ENCODE measurements at regions not wholly inside any gene's neighbourhood (a gene's known extent, or its start where the extent isn't known, plus 50 kb on each side); places are given as distances from the start of the nearest gene placed in this dataset.

DNA sequence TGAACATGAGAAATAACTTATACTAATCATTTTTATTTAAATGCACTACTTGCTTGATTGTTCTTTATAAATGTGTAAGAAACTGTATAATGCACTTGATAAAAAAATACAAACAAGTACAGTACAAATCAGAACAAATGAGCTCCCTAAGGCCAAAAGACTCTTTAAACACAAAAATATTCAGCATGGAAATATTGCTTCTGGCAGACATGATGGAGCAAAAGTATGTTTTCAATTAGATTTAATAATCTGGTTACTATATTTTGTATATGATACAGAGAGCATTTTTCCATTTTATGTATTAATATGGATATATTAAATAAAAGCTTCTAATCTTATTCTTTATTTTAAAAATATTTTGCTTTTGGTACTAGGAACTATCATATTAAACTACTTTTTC is 800.2 kb upstream of the LRFN5 start:
- TF ChIP-seq, protein P1, sequence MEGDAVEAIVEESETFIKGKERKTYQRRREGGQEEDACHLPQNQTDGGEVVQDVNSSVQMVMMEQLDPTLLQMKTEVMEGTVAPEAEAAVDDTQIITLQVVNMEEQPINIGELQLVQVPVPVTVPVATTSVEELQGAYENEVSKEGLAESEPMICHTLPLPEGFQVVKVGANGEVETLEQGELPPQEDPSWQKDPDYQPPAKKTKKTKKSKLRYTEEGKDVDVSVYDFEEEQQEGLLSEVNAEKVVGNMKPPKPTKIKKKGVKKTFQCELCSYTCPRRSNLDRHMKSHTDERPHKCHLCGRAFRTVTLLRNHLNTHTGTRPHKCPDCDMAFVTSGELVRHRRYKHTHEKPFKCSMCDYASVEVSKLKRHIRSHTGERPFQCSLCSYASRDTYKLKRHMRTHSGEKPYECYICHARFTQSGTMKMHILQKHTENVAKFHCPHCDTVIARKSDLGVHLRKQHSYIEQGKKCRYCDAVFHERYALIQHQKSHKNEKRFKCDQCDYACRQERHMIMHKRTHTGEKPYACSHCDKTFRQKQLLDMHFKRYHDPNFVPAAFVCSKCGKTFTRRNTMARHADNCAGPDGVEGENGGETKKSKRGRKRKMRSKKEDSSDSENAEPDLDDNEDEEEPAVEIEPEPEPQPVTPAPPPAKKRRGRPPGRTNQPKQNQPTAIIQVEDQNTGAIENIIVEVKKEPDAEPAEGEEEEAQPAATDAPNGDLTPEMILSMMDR (IDR thresholded peaks at IDR 0.05): no peak
- TF ChIP-seq POLR2A (IDR thresholded peaks at IDR 0.05): no peak
